IPS DF 6.9 (cell line): ENCODE measurements at regions not wholly inside any gene's neighbourhood (a gene's known extent, or its start where the extent isn't known, plus 50 kb on each side); places are given as distances from the start of the nearest gene placed in this dataset.

Experiments
- DNase-seq: peaks from one replicate; pipeline ENCODE4 v3.0.0-alpha.2; 2013; ENCODE audit warnings: low read depth, low spot score
- H3K27ac ChIP-seq: one replicate; pipeline ENCODE4 v1.5.1; 2013; ENCODE audit warnings: low read length, control low read depth
- H3K27me3 ChIP-seq: 2 replicates; pipeline ENCODE4 v1.6.1; 2013; ENCODE audit warnings: mild to moderate bottlenecking, low read length; ENCODE audit not compliant: control insufficient read depth, insufficient read depth
- H3K36me3 ChIP-seq: 2 replicates; pipeline ENCODE4 v1.6.1; 2013; ENCODE audit warnings: low read length; ENCODE audit not compliant: control insufficient read depth, insufficient read depth
- H3K4me1 ChIP-seq: 2 replicates; pipeline ENCODE4 v1.6.1; 2013; ENCODE audit warnings: low read length; ENCODE audit not compliant: control insufficient read depth, insufficient read depth
- H3K4me3 ChIP-seq: 2 replicates; pipeline ENCODE4 v1.5.1; 2013; ENCODE audit warnings: mild to moderate bottlenecking, low read length
- H3K9me3 ChIP-seq: 2 replicates; pipeline ENCODE4 v1.6.1; 2013; ENCODE audit warnings: low read length, inconsistent platforms; ENCODE audit not compliant: control insufficient read depth, insufficient read depth
- WGBS: extraction: QIAGEN DNeasy Blood & Tissue Kit; methylation state at CpG from one replicate; pipeline ENCODE4 v1.1.7; 2013; ENCODE audit warnings: mixed read lengths, missing lambda C conversion rate; ENCODE audit not compliant: insufficient read length, insufficient coverage; 5-methylcytosine and 5-hydroxymethylcytosine counted together

- Histone ChIP-seq H3K27ac (no peak overlapping the region), H3K4me3 (no peak overlapping the region), H3K36me3 (no peaks in the 10 kb centered on the region), H3K4me1 (no peaks in the 10 kb centered on the region), H3K9me3 (no peaks in the 10 kb centered on the region), H3K27me3 (no peaks in the 10 kb centered on the region)
- no CpG with 5 or more reads among the region's 6 CpGs for WGBS
- DNase-seq = no peak
These were observed 416.5 kb downstream of the GABRG2 start for GRCh38 chr5:162484095-162484494.

DNA sequence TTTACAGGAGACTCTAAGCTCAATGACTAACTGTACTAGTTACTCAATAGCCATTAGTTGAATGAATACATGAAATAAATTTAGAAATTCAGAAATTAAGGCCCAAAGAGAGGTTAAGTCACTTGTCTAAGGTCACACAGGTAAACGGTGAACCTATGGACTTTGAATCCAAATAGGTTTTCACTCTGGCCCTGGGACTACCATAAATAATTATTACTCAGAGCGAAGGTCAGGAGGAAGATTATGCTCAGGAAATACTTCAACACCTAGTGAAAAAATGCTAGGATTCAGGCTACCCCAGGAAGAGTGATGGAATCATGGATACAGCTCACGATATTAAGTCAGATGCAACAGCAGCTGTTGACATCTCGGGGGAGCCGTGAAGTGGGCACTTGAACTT is 417.4 kb downstream of the GABRG2 start:
- Histone ChIP-seq H3K4me1 (no peaks in the 10 kb centered on the region), H3K4me3 (no peak overlapping the region), H3K27ac (no peak overlapping the region), H3K36me3 (no peaks in the 10 kb centered on the region), H3K27me3 (no peaks in the 10 kb centered on the region), H3K9me3 (no peaks in the 10 kb centered on the region)
- WGBS = no CpG with 5 or more reads among the region's 5 CpGs
- DNase-seq = no peak

GRCh38 chr5:162485666-162486292 is 418.2 kb downstream of the GABRG2 start:
- no peaks in the 10 kb centered on the region for H3K36me3 ChIP-seq
- no peaks in the 10 kb centered on the region for H3K27me3 ChIP-seq
- WGBS = no CpG with 5 or more reads among the region's 8 CpGs
- no peaks in the 10 kb centered on the region for H3K4me1 ChIP-seq
- no peak overlapping the region for H3K27ac ChIP-seq
- H3K9me3 ChIP-seq = no peaks in the 10 kb centered on the region
- no peak overlapping the region for H3K4me3 ChIP-seq
- no peak for DNase-seq

GRCh38 chr5:162487528-162488525 is 420.3 kb downstream of the GABRG2 start:
- WGBS = no CpG with 5 or more reads among the region's 7 CpGs
- Histone ChIP-seq H3K27me3 (no peaks in the 10 kb centered on the region), H3K27ac (no peak overlapping the region), H3K9me3 (no peaks in the 10 kb centered on the region), H3K36me3 (no peaks in the 10 kb centered on the region), H3K4me3 (no peak overlapping the region), H3K4me1 (no peaks in the 10 kb centered on the region)
- no peak for DNase-seq

DNA sequence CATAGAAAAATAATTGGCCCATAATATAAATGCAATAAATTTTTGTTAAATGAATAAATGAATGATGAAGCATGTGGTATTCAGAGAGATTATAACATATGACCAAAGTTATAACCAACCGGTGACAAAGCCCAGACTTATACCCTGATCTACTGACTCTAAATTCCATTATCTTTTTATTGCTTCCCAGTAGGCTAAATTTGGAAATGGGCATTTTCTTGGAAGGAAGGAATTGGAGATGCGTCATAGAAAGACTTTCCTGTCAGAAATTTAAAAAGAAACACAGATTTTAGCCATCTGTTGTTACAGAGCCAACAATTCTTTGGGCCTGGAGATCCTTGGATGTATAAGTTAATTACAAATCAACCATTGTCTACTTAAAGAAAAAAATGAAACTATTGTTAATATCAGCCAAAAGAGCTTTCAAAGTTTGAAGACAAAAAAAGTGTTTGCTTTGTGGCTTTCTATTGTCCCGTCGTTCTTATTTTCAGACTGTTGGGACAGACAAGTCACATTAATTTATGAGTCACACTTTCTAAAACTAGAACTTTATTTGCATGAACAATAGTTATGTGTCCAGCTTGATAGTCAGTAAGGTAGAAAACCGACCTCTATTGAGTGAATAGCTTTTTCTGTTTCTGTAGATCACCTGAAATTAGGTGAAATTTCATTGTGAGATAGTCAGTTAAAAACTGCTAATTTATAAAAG is 428.7 kb downstream of the GABRG2 start:
- H3K9me3 ChIP-seq = no peaks in the 10 kb centered on the region
- H3K4me1 ChIP-seq = no peaks in the 10 kb centered on the region
- no peak for DNase-seq
- H3K27me3 ChIP-seq = no peaks in the 10 kb centered on the region
- H3K4me3 ChIP-seq = no peak overlapping the region
- H3K27ac ChIP-seq = no peak overlapping the region
- no CpG with 5 or more reads among the region's 5 CpGs for WGBS
- H3K36me3 ChIP-seq = no peaks in the 10 kb centered on the region

DNA sequence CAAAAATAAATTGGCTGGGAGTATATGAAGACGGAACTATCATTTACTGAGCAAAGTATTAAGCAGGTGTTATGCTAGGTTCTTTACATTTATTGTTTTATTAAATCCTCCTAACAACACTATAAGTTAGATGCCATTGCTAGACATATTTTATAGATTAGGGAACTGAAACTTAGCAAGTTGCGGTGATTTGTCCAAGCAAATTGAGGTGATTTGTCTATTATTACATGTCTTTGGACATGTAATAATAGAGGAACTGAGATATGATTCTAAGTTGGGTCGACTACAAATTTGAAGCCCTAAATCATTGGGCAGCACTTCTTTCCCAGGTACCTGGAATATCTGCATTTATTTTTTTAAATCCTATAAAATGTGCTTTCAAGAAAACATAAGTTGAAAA is 429.9 kb downstream of the GABRG2 start:
- no peak overlapping the region for H3K4me3 ChIP-seq
- DNase-seq = no peak
- no peaks in the 10 kb centered on the region for H3K9me3 ChIP-seq
- H3K36me3 ChIP-seq = no peaks in the 10 kb centered on the region
- H3K27me3 ChIP-seq = no peaks in the 10 kb centered on the region
- H3K27ac ChIP-seq = no peak overlapping the region
- no CpG with 5 or more reads among the region's 3 CpGs for WGBS
- H3K4me1 ChIP-seq = no peaks in the 10 kb centered on the region

DNA sequence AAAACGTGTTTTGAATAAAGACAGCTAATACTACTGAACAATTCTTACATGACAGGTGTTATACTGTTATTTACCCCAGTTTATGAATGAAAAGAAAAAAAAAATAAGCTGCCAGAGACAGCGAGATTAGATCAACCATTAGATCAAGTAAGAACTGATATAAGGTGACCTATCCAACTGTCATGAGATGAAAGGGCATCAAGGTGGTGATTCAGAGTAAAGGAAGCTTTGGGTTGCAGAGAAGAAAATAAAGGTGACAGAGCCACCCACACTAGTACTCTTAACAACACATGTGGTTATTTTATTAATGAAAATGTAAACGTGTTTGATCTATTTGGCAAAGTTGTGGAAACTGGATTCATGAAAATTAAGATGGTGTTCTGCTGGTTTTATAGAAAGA is 435.2 kb downstream of the GABRG2 start:
- 100% methylated on average over 1 of the region's 3 CpGs for WGBS
- no peak overlapping the region for H3K27ac ChIP-seq
- H3K27me3 ChIP-seq = no peaks in the 10 kb centered on the region
- DNase-seq = no peak
- no peaks in the 10 kb centered on the region for H3K36me3 ChIP-seq
- no peaks in the 10 kb centered on the region for H3K9me3 ChIP-seq
- no peaks in the 10 kb centered on the region for H3K4me1 ChIP-seq
- no peak overlapping the region for H3K4me3 ChIP-seq

DNA sequence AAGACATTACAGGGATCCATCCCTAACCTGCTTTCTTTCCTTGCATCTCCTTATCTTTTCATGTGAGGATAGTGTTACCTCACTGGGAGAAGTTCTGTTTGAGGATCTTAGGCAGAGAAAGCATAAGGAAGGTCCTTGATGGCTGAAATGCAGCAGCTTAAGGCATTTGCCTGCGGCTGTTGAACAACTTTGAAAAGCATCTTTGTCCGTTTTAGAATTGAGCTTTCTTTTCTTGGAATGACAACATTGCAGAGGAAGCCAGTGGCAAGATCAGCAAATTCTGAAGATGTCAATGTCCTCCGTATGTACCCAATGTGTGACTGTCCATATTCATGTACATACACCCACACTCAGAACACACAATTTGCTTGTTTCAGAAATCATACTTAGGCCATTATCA is 436.2 kb downstream of the GABRG2 start:
- no CpG with 5 or more reads among the region's 3 CpGs for WGBS
- Histone ChIP-seq H3K9me3 (no peaks in the 10 kb centered on the region), H3K27ac (no peak overlapping the region), H3K4me1 (no peaks in the 10 kb centered on the region), H3K4me3 (no peak overlapping the region), H3K36me3 (no peaks in the 10 kb centered on the region), H3K27me3 (no peaks in the 10 kb centered on the region)
- DNase-seq = no peak

DNA sequence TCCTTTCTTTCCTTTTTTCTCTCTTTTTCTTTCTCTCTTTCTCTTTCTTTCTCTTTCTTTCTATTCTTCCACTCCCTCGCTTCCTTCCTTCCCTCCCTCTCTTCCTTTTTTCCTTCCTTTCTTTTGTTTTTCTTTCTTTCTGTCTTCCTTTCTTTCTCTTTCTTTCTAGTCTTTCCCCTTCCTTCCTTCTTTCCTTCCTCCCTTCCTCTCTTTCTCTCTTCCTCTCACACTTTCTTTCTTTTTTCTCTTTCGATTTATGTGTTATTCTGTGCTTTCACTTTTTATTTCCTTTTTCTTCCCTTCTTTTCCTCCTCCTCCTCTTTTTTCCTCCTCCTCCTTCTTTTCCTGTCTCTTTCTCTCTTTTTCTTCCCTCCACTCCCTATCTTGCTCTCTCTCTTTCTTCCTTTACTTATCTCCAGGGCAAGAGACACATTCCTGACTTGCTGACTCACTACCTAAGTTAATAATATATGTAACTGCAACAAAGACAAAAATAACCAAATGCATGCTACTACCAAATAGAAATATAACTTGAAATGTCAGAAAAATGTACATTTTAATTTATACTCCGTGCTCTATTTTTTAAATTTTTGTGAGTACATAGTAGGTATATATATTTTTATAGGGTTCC is 445.5 kb downstream of the GABRG2 start:
- H3K4me1 ChIP-seq = no peaks in the 10 kb centered on the region
- 98% methylated on average over 2 of the region's 3 CpGs for WGBS
- no peak overlapping the region for H3K27ac ChIP-seq
- no peaks in the 10 kb centered on the region for H3K36me3 ChIP-seq
- no peak overlapping the region for H3K4me3 ChIP-seq
- no peaks in the 10 kb centered on the region for H3K9me3 ChIP-seq
- no peak for DNase-seq
- no peaks in the 10 kb centered on the region for H3K27me3 ChIP-seq

DNA sequence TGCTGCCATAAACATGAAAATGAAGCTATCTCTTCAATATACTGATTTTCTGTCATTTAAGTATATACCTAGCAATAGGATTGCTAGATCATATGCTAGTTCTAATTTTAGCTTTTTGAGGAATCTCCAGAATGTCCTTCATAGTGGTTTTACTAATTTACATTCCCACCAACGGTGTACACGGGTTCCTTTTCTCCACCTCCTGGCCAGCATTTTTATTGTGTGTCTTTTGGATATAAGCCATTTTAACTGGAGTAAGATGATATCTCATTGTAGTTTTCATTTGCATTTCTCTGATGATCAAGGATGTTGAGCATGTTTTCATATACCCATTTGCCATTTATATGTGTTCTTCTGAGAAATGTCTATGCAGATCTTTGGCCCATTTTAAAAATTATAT is 446.5 kb downstream of the GABRG2 start:
- WGBS = no CpG with 5 or more reads among the region's 2 CpGs
- Histone ChIP-seq H3K36me3 (no peaks in the 10 kb centered on the region), H3K27ac (no peak overlapping the region), H3K27me3 (no peaks in the 10 kb centered on the region), H3K4me3 (no peak overlapping the region), H3K4me1 (no peaks in the 10 kb centered on the region), H3K9me3 (no peaks in the 10 kb centered on the region)
- no peak for DNase-seq
